ENCODE measurements at regions not wholly inside any gene's neighbourhood (a gene's known extent, or its start where the extent isn't known, plus 50 kb on each side); places are given as distances from the start of the nearest gene placed in this dataset.

DNA sequence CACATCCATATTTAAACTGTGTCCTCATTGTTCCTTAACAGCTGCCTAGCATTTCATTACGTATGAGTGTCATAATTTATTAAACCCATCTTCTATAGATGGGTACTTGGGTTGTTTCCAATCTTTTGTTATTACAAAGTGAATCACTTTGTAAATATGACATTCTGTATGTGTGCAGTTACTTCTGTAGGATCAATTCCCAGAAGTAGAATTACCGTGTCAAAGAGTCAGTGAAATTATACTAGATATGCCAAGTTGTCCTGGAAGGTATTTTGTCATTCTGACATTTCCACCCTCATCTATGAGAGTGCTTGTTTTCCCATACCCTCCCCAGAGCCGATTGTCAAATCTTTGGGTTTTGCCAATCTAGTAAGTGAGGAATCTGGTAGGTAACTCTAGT, 194.5 kb upstream of the APCDD1 start:
- H3K9me3 ChIP-seq (ENCODE audit: control extremely low read depth in 1 of 5, control insufficient read depth in 4 of 5, insufficient read depth in 2 of 5, low read depth in 1 of 5, low read length in 4 of 5) = peaks cover 0 to 8% (median 2%) of the 10 kb centered on the region in 5 experiments
- no peak overlapping the region for H3K4me3 ChIP-seq (ENCODE audit: control insufficient read depth in 1 of 7, extremely low read depth in 1 of 7, insufficient read depth in 4 of 7, low read depth in 2 of 7, low read length in 6 of 7)
- DNase-seq = no peak
- CTCF ChIA-PET = no interaction called here
- H3K36me3 ChIP-seq (ENCODE audit: control insufficient read depth in 4 of 4, insufficient read depth in 4 of 4, low read length in 3 of 4) = no peaks in the 10 kb centered on the region
- WGBS (ENCODE audit: insufficient coverage) = no CpG with 5 or more reads among the region's 3 CpGs
- H3K4me1 ChIP-seq (ENCODE audit: control extremely low read depth in 1 of 4, control insufficient read depth in 4 of 4, insufficient read depth in 4 of 4, low read length in 3 of 4) = peaks cover 0 to 8% (median 0%) of the 10 kb centered on the region in 4 experiments
- no peak overlapping the region for H3K27ac ChIP-seq (ENCODE audit: insufficient read depth in 1 of 2, low read depth in 1 of 2, low read length in 2 of 2, poor library complexity in 1 of 2, severe bottlenecking in 2 of 2)
- H3K27me3 ChIP-seq (replicated peaks in 2 of 5; ENCODE audit: control insufficient read depth in 4 of 5, insufficient read depth in 5 of 5, low read length in 4 of 5) = no peaks in the 10 kb centered on the region
- POLR2A ChIA-PET = no interaction called here

DNA sequence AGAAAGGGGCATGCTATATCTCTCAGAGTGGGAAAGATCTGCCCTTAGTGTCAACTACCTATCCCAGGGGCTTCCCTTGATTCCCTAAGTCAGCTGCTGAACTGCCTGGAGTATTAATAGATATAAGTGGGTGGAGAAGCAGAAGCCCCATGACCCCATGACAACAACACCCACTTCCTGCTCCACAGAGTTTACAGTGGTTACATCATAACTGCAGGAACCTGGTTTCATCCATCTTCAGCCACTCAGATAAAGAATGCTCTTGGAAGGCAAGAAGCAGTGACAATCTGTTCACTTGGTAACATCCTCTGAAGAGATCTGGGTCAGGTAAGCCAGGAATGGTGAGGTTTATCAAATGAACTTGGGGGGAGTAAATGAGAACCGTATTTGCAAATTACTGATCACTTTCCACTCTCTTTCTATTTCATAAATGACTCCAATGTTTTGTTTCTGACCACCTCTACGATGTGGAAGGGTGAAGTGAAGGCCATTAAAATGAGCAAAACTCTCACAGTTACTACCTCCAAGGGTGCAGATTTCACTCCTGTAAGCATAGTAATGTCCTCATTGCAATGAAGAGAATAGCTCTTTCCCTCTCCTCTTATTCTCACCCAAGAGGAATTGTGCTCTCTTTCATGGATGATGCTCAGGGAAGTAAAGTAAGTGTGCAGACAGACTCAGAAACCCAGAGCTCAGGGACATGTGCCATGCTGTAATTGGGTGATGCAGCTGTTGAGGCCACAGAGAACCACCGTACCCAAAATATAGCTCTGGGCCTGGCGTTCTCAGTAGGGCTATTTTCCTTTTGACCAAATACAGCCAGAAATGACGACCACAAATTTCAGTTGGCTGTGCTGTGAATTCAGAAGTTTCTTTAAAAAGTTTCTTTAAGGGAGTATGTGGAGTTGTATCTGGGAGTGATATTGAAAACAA, 192.8 kb upstream of the APCDD1 start:
- POLR2A ChIA-PET = no interaction called here
- DNase-seq = no peak
- no peak overlapping the region for H3K27ac ChIP-seq (ENCODE audit: insufficient read depth in 1 of 2, low read depth in 1 of 2, low read length in 2 of 2, poor library complexity in 1 of 2, severe bottlenecking in 2 of 2)
- no peaks in the 10 kb centered on the region for H3K36me3 ChIP-seq (ENCODE audit: control insufficient read depth in 4 of 4, insufficient read depth in 4 of 4, low read length in 3 of 4)
- no peaks in the 10 kb centered on the region for H3K27me3 ChIP-seq (replicated peaks in 2 of 5; ENCODE audit: control insufficient read depth in 4 of 5, insufficient read depth in 5 of 5, low read length in 4 of 5)
- CTCF ChIA-PET = no interaction called here
- peaks cover 0 to 8% (median 2%) of the 10 kb centered on the region in 5 experiments for H3K9me3 ChIP-seq (ENCODE audit: control extremely low read depth in 1 of 5, control insufficient read depth in 4 of 5, insufficient read depth in 2 of 5, low read depth in 1 of 5, low read length in 4 of 5)
- WGBS (ENCODE audit: insufficient coverage) = 94% methylated on average over 4 of the region's 5 CpGs
- H3K4me3 ChIP-seq (ENCODE audit: control insufficient read depth in 1 of 7, extremely low read depth in 1 of 7, insufficient read depth in 4 of 7, low read depth in 2 of 7, low read length in 6 of 7) = no peak overlapping the region
- H3K4me1 ChIP-seq (ENCODE audit: control extremely low read depth in 1 of 4, control insufficient read depth in 4 of 4, insufficient read depth in 4 of 4, low read length in 3 of 4) = peaks cover 0 to 23% (median 5%) of the 10 kb centered on the region in 4 experiments

DNA sequence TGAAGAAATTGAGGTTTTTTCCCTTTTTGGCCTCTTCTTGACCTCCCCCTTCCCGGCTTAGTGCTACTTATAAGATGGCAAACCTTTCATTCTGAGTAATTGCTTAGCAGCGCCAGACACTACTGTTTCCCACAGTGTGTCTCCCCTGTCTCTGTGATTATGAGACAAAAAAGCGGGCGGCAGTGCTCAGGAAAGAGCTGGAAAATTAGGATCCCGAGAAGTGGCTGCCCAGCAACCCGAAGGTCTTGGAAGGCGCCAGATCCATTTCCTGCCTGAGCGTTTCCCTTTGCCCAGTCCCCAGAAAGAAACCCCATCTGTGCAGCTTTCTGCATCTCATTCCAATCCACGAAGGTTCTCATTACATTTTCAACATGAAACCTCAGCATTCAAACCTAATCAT, 191.9 kb upstream of the APCDD1 start:
- 97% methylated on average over 8 of the region's 9 CpGs for WGBS (ENCODE audit: insufficient coverage)
- no peaks in the 10 kb centered on the region for H3K36me3 ChIP-seq (ENCODE audit: control insufficient read depth in 4 of 4, insufficient read depth in 4 of 4, low read length in 3 of 4)
- no peak for DNase-seq
- H3K4me1 ChIP-seq (ENCODE audit: control extremely low read depth in 1 of 4, control insufficient read depth in 4 of 4, insufficient read depth in 4 of 4, low read length in 3 of 4) = peaks cover 0 to 23% (median 5%) of the 10 kb centered on the region in 4 experiments
- no peak overlapping the region for H3K4me3 ChIP-seq (ENCODE audit: control insufficient read depth in 1 of 7, extremely low read depth in 1 of 7, insufficient read depth in 4 of 7, low read depth in 2 of 7, low read length in 6 of 7)
- ChIA-PET CTCF (no interaction called here), POLR2A (no interaction called here)
- no peak overlapping the region for H3K27ac ChIP-seq (ENCODE audit: insufficient read depth in 1 of 2, low read depth in 1 of 2, low read length in 2 of 2, poor library complexity in 1 of 2, severe bottlenecking in 2 of 2)
- H3K27me3 ChIP-seq (replicated peaks in 2 of 5; ENCODE audit: control insufficient read depth in 4 of 5, insufficient read depth in 5 of 5, low read length in 4 of 5) = no peaks in the 10 kb centered on the region
- peaks cover 0 to 8% (median 2%) of the 10 kb centered on the region in 5 experiments for H3K9me3 ChIP-seq (ENCODE audit: control extremely low read depth in 1 of 5, control insufficient read depth in 4 of 5, insufficient read depth in 2 of 5, low read depth in 1 of 5, low read length in 4 of 5)

GRCh38 chr18:10264260-10264659, 190.2 kb upstream of the APCDD1 start:
- no peak for DNase-seq
- Histone ChIP-seq H3K9me3 (ENCODE audit: control extremely low read depth in 1 of 5, control insufficient read depth in 4 of 5, insufficient read depth in 2 of 5, low read depth in 1 of 5, low read length in 4 of 5) (peaks cover 0 to 8% (median 2%) of the 10 kb centered on the region in 5 experiments), H3K4me1 (ENCODE audit: control extremely low read depth in 1 of 4, control insufficient read depth in 4 of 4, insufficient read depth in 4 of 4, low read length in 3 of 4) (peaks cover 0 to 30% (median 13%) of the 10 kb centered on the region in 4 experiments), H3K36me3 (ENCODE audit: control insufficient read depth in 4 of 4, insufficient read depth in 4 of 4, low read length in 3 of 4) (no peaks in the 10 kb centered on the region), H3K4me3 (ENCODE audit: control insufficient read depth in 1 of 7, extremely low read depth in 1 of 7, insufficient read depth in 4 of 7, low read depth in 2 of 7, low read length in 6 of 7) (no peak overlapping the region), H3K27me3 (replicated peaks in 2 of 5; ENCODE audit: control insufficient read depth in 4 of 5, insufficient read depth in 5 of 5, low read length in 4 of 5) (no peaks in the 10 kb centered on the region), H3K27ac (ENCODE audit: insufficient read depth in 1 of 2, low read depth in 1 of 2, low read length in 2 of 2, poor library complexity in 1 of 2, severe bottlenecking in 2 of 2) (no peak overlapping the region)
- POLR2A ChIA-PET = no interaction called here
- CTCF ChIA-PET = no interaction called here
- 95% methylated on average over 3 of the region's 7 CpGs for WGBS (ENCODE audit: insufficient coverage)

GRCh38 chr18:10265560-10266333, 188.7 kb upstream of the APCDD1 start:
- Histone ChIP-seq H3K4me3 (ENCODE audit: control insufficient read depth in 1 of 7, extremely low read depth in 1 of 7, insufficient read depth in 4 of 7, low read depth in 2 of 7, low read length in 6 of 7) (peak overlapping the region in 1 of 7 experiments; percentile 24), H3K9me3 (ENCODE audit: control extremely low read depth in 1 of 5, control insufficient read depth in 4 of 5, insufficient read depth in 2 of 5, low read depth in 1 of 5, low read length in 4 of 5) (peaks cover 0 to 7% (median 0%) of the 10 kb centered on the region in 5 experiments), H3K4me1 (ENCODE audit: control extremely low read depth in 1 of 4, control insufficient read depth in 4 of 4, insufficient read depth in 4 of 4, low read length in 3 of 4) (peaks cover 0 to 43% (median 23%) of the 10 kb centered on the region in 4 experiments), H3K36me3 (ENCODE audit: control insufficient read depth in 4 of 4, insufficient read depth in 4 of 4, low read length in 3 of 4) (no peaks in the 10 kb centered on the region), H3K27ac (ENCODE audit: insufficient read depth in 1 of 2, low read depth in 1 of 2, low read length in 2 of 2, poor library complexity in 1 of 2, severe bottlenecking in 2 of 2) (no peak overlapping the region), H3K27me3 (replicated peaks in 2 of 5; ENCODE audit: control insufficient read depth in 4 of 5, insufficient read depth in 5 of 5, low read length in 4 of 5) (no peaks in the 10 kb centered on the region)
- ChIA-PET POLR2A (no interaction called here), CTCF (no interaction called here)
- DNase-seq = peak; percentile 27 to 82 (median 70)
- 96% methylated on average over 3 of the region's 6 CpGs for WGBS (ENCODE audit: insufficient coverage)

- Histone ChIP-seq H3K27me3 (replicated peaks in 2 of 5; ENCODE audit: control insufficient read depth in 4 of 5, insufficient read depth in 5 of 5, low read length in 4 of 5) (no peaks in the 10 kb centered on the region), H3K9me3 (ENCODE audit: control extremely low read depth in 1 of 5, control insufficient read depth in 4 of 5, insufficient read depth in 2 of 5, low read depth in 1 of 5, low read length in 4 of 5) (peaks cover 0 to 3% (median 0%) of the 10 kb centered on the region in 5 experiments), H3K4me1 (ENCODE audit: control extremely low read depth in 1 of 4, control insufficient read depth in 4 of 4, insufficient read depth in 4 of 4, low read length in 3 of 4) (peaks cover 0 to 40% (median 23%) of the 10 kb centered on the region in 4 experiments), H3K36me3 (ENCODE audit: control insufficient read depth in 4 of 4, insufficient read depth in 4 of 4, low read length in 3 of 4) (no peaks in the 10 kb centered on the region), H3K27ac (ENCODE audit: insufficient read depth in 1 of 2, low read depth in 1 of 2, low read length in 2 of 2, poor library complexity in 1 of 2, severe bottlenecking in 2 of 2) (no peak overlapping the region), H3K4me3 (ENCODE audit: control insufficient read depth in 1 of 7, extremely low read depth in 1 of 7, insufficient read depth in 4 of 7, low read depth in 2 of 7, low read length in 6 of 7) (no peak overlapping the region)
- WGBS (ENCODE audit: insufficient coverage) = 96% methylated on average over 2 of the region's 4 CpGs
- DNase-seq = no peak
- ChIA-PET CTCF (no interaction called here), POLR2A (no interaction called here)
Observed at GRCh38 chr18:10266334-10266590, 188.2 kb upstream of the APCDD1 start.

DNA sequence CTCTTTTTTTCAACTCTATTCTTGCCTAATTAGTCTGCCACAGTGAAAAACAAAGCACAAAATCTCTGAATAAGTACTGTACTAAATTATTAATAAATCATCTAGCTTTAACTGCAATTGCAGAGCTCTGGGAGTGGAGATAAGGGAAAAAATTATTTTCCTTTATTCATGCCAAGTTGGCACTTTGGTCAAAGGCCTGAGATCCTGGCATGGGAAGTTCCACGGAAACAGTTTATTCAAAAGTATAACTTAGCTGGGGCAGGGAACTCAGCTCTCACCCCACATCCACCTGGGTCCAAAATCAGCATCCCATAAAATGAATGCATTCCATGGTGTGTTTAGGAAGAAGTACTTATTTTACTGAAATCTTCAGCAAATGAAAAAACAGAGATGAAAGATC, 185.2 kb upstream of the APCDD1 start:
- DNase-seq = peak in 2 of 3 donors; percentile 26 to 46
- Histone ChIP-seq H3K9me3 (ENCODE audit: control extremely low read depth in 1 of 5, control insufficient read depth in 4 of 5, insufficient read depth in 2 of 5, low read depth in 1 of 5, low read length in 4 of 5) (no peaks in the 10 kb centered on the region), H3K27ac (ENCODE audit: insufficient read depth in 1 of 2, low read depth in 1 of 2, low read length in 2 of 2, poor library complexity in 1 of 2, severe bottlenecking in 2 of 2) (no peak overlapping the region), H3K27me3 (replicated peaks in 2 of 5; ENCODE audit: control insufficient read depth in 4 of 5, insufficient read depth in 5 of 5, low read length in 4 of 5) (no peaks in the 10 kb centered on the region), H3K4me1 (ENCODE audit: control extremely low read depth in 1 of 4, control insufficient read depth in 4 of 4, insufficient read depth in 4 of 4, low read length in 3 of 4) (peaks cover 0 to 35% (median 23%) of the 10 kb centered on the region in 4 experiments), H3K4me3 (ENCODE audit: control insufficient read depth in 1 of 7, extremely low read depth in 1 of 7, insufficient read depth in 4 of 7, low read depth in 2 of 7, low read length in 6 of 7) (no peak overlapping the region), H3K36me3 (ENCODE audit: control insufficient read depth in 4 of 4, insufficient read depth in 4 of 4, low read length in 3 of 4) (no peaks in the 10 kb centered on the region)
- CTCF ChIA-PET = interaction anchor here (0.9 to 2.2 kb wide), 2 partner anchors 13 to 18 kb away, joined by 3 to 5 read pairs; no protein-coding TSS in a partner anchor
- no CpG with 5 or more reads among the region's 1 CpG for WGBS (ENCODE audit: insufficient coverage)
- POLR2A ChIA-PET = interaction anchor here (0.6 kb wide), 2 partner anchors 15 to 179 kb away, joined by 3 read pairs; no protein-coding TSS in a partner anchor

Measured in common myeloid progenitor, CD34-positive (primary cell).